HG03159 (cell line): ENCODE measurements at regions not wholly inside any gene's neighbourhood (a gene's known extent, or its start where the extent isn't known, plus 50 kb on each side); places are given as distances from the start of the nearest gene placed in this dataset.

Source experiments
- ATAC-seq: cut with Tn5 transposase; IDR thresholded peaks from one replicate; pipeline ENCODE4 v1.9.1; 2021; ENCODE audit warnings: mild to moderate bottlenecking, moderate library complexity; ENCODE audit not compliant: unreplicated experiment

- no peak for ATAC-seq
Observed at GRCh38 chr3:72411843-72412242, 436.4 kb downstream of the SHQ1 start.

- no peak for ATAC-seq
Observed at GRCh38 chr3:72411126-72411525, 437.1 kb downstream of the SHQ1 start.

- ATAC-seq: no peak
Observed at GRCh38 chr3:72408983-72409779, 439.1 kb downstream of the SHQ1 start.

GRCh38 chr3:72407766-72408165 is 440.5 kb downstream of the SHQ1 start:
- ATAC-seq: no peak

GRCh38 chr3:72405943-72406566 is 442.2 kb downstream of the SHQ1 start:
- no peak for ATAC-seq

- ATAC-seq: no peak
Observed at GRCh38 chr3:72401005-72401545, 447.2 kb downstream of the SHQ1 start.

- ATAC-seq: no peak
Observed at GRCh38 chr3:72398781-72399180, 449.5 kb downstream of the SHQ1 start.

GRCh38 chr3:72397586-72397985 is 450.7 kb downstream of the SHQ1 start:
- ATAC-seq: no peak

- no peak for ATAC-seq
Observed at GRCh38 chr3:72396899-72397298, 451.3 kb downstream of the SHQ1 start.

GRCh38 chr3:72395776-72396311 is 452.4 kb downstream of the SHQ1 start:
- ATAC-seq: no peak

- no peak for ATAC-seq
Observed at GRCh38 chr3:72393455-72393854, 454.8 kb downstream of the SHQ1 start.

GRCh38 chr3:72391659-72392058 is 456.6 kb downstream of the SHQ1 start:
- no peak for ATAC-seq

- ATAC-seq: no peak
Observed at GRCh38 chr3:72390841-72391240, 457.4 kb downstream of the SHQ1 start.

- ATAC-seq: no peak
Observed at GRCh38 chr3:72388644-72389043, 459.6 kb downstream of the SHQ1 start.

- ATAC-seq: no peak
Observed at GRCh38 chr3:72388117-72388516, 460.1 kb downstream of the SHQ1 start.

- ATAC-seq: no peak
Observed at GRCh38 chr3:72386327-72387000, 461.8 kb downstream of the SHQ1 start.

GRCh38 chr3:72385167-72385566 is 463.1 kb downstream of the SHQ1 start:
- ATAC-seq: no peak

GRCh38 chr3:72384602-72385001 is 463.6 kb downstream of the SHQ1 start:
- no peak for ATAC-seq

GRCh38 chr3:72383883-72384282 is 464.4 kb downstream of the SHQ1 start:
- no peak for ATAC-seq

- ATAC-seq: no peak
Observed at GRCh38 chr3:72383230-72383629, 465.0 kb downstream of the SHQ1 start.

GRCh38 chr3:72382460-72382859 is 465.8 kb downstream of the SHQ1 start:
- ATAC-seq: no peak
